OCI-LY7 (cell line): ENCODE measurements at regions not wholly inside any gene's neighbourhood (a gene's known extent, or its start where the extent isn't known, plus 50 kb on each side); places are given as distances from the start of the nearest gene placed in this dataset.

Experiments
- BruUV-seq: library from RNA; stranded (reverse); fragments of 400-500 nt; replicated peaks from 2 replicates; lab custom pipeline; 2021; lab: Mats Ljungman, UMichigan
- CTCF ChIA-PET: fragments of 300-600 bp; sonication (Branson Sonifier 250); formaldehyde crosslinking; loops from one replicate; lab custom pipeline; 2022; ENCODE audit warnings: antibody characterized with exemption; ENCODE audit not compliant: unreplicated experiment; lab: Charles Lee
- POLR2A ChIA-PET: fragments of 300-600 bp; sonication (Branson Sonifier 250); formaldehyde crosslinking; loops from one replicate; lab custom pipeline; 2022; ENCODE audit warnings: antibody characterized with exemption; lab: Charles Lee
- DNase-seq: peaks from one replicate; pipeline ENCODE4 v3.0.0-alpha.2; 2015; ENCODE audit warnings: low spot score
- H2AFZ ChIP-seq: fragments of 200-600 bp; sonication (generic), shearing (Covaris generic); 2 replicates; pipeline ENCODE4 v1.6.1; 2014; ENCODE audit warnings: mild to moderate bottlenecking, antibody characterized with exemption, low read length, moderate library complexity
- H3K27ac ChIP-seq: fragments of 200-600 bp; sonication (generic); 2 replicates; pipeline ENCODE4 v1.5.1; 2014; ENCODE audit warnings: mixed run types, low read depth, mild to moderate bottlenecking, moderate library complexity, low read length, inconsistent platforms; ENCODE audit not compliant: poor library complexity, severe bottlenecking
- H3K36me3 ChIP-seq: fragments of 200-600 bp; sonication (generic); 2 replicates; pipeline ENCODE4 v1.6.1; 2014; ENCODE audit warnings: mild to moderate bottlenecking, antibody characterized with exemption, low read length, moderate library complexity, mixed read lengths; ENCODE audit not compliant: insufficient read depth
- H3K4me1 ChIP-seq: fragments of 200-600 bp; sonication (generic); 2 replicates; pipeline ENCODE4 v1.5.1; 2014; ENCODE audit warnings: mild to moderate bottlenecking, low read length; ENCODE audit not compliant: insufficient read depth, poor library complexity, severe bottlenecking
- H3K4me2 ChIP-seq: fragments of 200-600 bp; sonication (generic); 2 replicates; pipeline ENCODE4 v1.6.1; 2014; ENCODE audit warnings: mild to moderate bottlenecking, low read length
- H3K4me3 ChIP-seq: fragments of 200-600 bp; sonication (generic); 2 replicates; pipeline ENCODE4 v1.5.1; 2014; ENCODE audit warnings: mild to moderate bottlenecking, low read depth, low read length; ENCODE audit not compliant: poor library complexity, severe bottlenecking
- H3K79me2 ChIP-seq: fragments of 200-600 bp; sonication (generic); 2 replicates; pipeline ENCODE4 v1.6.1; 2016; ENCODE audit warnings: low read depth, mild to moderate bottlenecking, low read length, moderate library complexity, mixed read lengths; ENCODE audit not compliant: insufficient read depth
- H3K9me2 ChIP-seq: fragments of 200-600 bp; sonication (generic); 2 replicates; pipeline ENCODE4 v1.6.1; 2016; ENCODE audit warnings: mild to moderate bottlenecking, low read length, mixed read lengths; ENCODE audit not compliant: insufficient read depth
- H3K9me3 ChIP-seq: fragments of 200-600 bp; sonication (generic); 2 replicates; pipeline ENCODE4 v1.6.1; 2014; ENCODE audit warnings: mild to moderate bottlenecking, mixed run types, low read length, mixed read lengths
- H4K20me1 ChIP-seq: fragments of 200-600 bp; sonication (generic); 2 replicates; pipeline ENCODE4 v1.6.1; 2014; ENCODE audit warnings: mild to moderate bottlenecking, antibody characterized with exemption, low read length, moderate library complexity, mixed read lengths; ENCODE audit not compliant: insufficient read depth
- CTCF ChIP-seq: fragments of 200-600 bp; sonication (generic); conservative IDR thresholded peaks from 2 replicates; pipeline ENCODE4 v1.5.1; 2014; ENCODE audit warnings: mild to moderate bottlenecking, antibody characterized with exemption, low read length, moderate library complexity, mixed read lengths
- EZH2phosphoT487 ChIP-seq: fragments of 200-600 bp; sonication (generic); IDR thresholded peaks from 2 replicates; pipeline ENCODE4 v1.6.1; 2018; ENCODE audit warnings: low read depth, borderline replicate concordance, mild to moderate bottlenecking, mixed run types, antibody characterized with exemption, low read length, moderate library complexity, mixed read lengths
- intact Hi-C: fragments of 100-400 bp; cut with micrococcal nuclease; formaldehyde crosslinking; loops from one replicate; pipeline ENCODE4 v1.10.0; 2022; ENCODE audit not compliant: unreplicated experiment

- intact Hi-C loops, result no loop called here
- TF ChIP-seq EZH2phosphoT487 (no peak), CTCF (no peak)
- Histone ChIP-seq H3K4me1 (no peaks in the 10 kb centered on the region), H2AFZ (no peak overlapping the region), H3K9me2 (no peaks in the 10 kb centered on the region), H3K27ac (no peak overlapping the region), H3K36me3 (no peaks in the 10 kb centered on the region), H4K20me1 (no peaks in the 10 kb centered on the region), H3K4me3 (no peak overlapping the region), H3K79me2 (no peaks in the 10 kb centered on the region), H3K9me3 (no peaks in the 10 kb centered on the region), H3K4me2 (no peak overlapping the region)
- BruUV-seq, result no TSS peak
- DNase-seq, result no peak
- CTCF ChIA-PET, result no interaction called here
- POLR2A ChIA-PET, result no interaction called here
Measured at GRCh38 chr16:35305476-35305875, 1846.1 kb downstream of the TP53TG3F start.

- DNase-seq, result no peak
- ChIA-PET CTCF (no interaction called here), POLR2A (no interaction called here)
- no TSS peak for BruUV-seq
- TF ChIP-seq EZH2phosphoT487 (no peak), CTCF (no peak)
- Histone ChIP-seq H3K79me2 (no peaks in the 10 kb centered on the region), H4K20me1 (no peaks in the 10 kb centered on the region), H3K9me2 (no peaks in the 10 kb centered on the region), H3K27ac (no peak overlapping the region), H3K4me1 (no peaks in the 10 kb centered on the region), H3K36me3 (no peaks in the 10 kb centered on the region), H3K4me2 (no peak overlapping the region), H3K4me3 (no peak overlapping the region), H3K9me3 (no peaks in the 10 kb centered on the region), H2AFZ (no peak overlapping the region)
- intact Hi-C loops, result no loop called here
Measured at GRCh38 chr16:35306915-35307314, 1847.5 kb downstream of the TP53TG3F start.

DNA sequence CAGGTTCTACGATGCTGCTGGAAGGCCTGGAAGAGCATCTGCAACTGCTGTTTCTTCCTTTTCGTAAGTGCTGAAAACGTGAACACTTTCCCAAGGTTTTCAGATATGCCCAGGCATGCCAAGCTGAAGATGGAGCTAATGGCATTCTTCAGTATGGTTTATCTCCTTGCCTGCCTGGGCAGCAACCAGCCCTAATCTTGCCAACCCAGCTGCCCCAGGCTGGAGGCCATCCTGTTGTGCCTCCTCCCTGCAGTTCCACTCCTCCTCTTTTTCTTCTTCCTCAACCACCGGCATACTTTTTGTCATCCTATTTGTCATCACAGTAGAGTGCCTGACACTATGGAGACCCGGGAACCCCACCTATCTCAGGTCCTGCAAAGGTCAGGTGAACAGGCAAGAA, 1849.3 kb downstream of the TP53TG3F start:
- no TSS peak for BruUV-seq
- no peaks in the 10 kb centered on the region for H3K9me2 ChIP-seq
- H3K36me3 ChIP-seq, result no peaks in the 10 kb centered on the region
- H3K4me2 ChIP-seq, result no peak overlapping the region
- no peaks in the 10 kb centered on the region for H4K20me1 ChIP-seq
- H3K27ac ChIP-seq, result no peak overlapping the region
- no peaks in the 10 kb centered on the region for H3K4me1 ChIP-seq
- POLR2A ChIA-PET, result no interaction called here
- H3K9me3 ChIP-seq, result no peaks in the 10 kb centered on the region
- intact Hi-C loops, result no loop called here
- CTCF ChIA-PET, result no interaction called here
- no peaks in the 10 kb centered on the region for H3K79me2 ChIP-seq
- TF ChIP-seq EZH2phosphoT487 (no peak), CTCF (no peak)
- no peak overlapping the region for H3K4me3 ChIP-seq
- no peak overlapping the region for H2AFZ ChIP-seq
- no peak for DNase-seq
